Endothelial cell of umbilical vein (primary cell): ENCODE measurements at regions not wholly inside any gene's neighbourhood (a gene's known extent, or its start where the extent isn't known, plus 50 kb on each side); places are given as distances from the start of the nearest gene placed in this dataset.

Experiments used
- BruUV-seq: library from RNA; stranded (reverse); fragments of 400-500 nt; replicated peaks from 2 replicates; lab custom pipeline; 2021; lab: Mats Ljungman, UMichigan
- CTCF ChIA-PET: fragments of 300-600, 350-600 bp; sonication (Branson Sonifier 250); formaldehyde crosslinking; loops from one replicate; lab custom pipeline; 2021; ENCODE audit warnings: antibody characterized with exemption, inconsistent platforms; lab: Charles Lee
- POLR2A ChIA-PET: fragments of 300-600, 350-600 bp; sonication (Branson Sonifier 250); formaldehyde crosslinking; loops from one replicate; lab custom pipeline; 2021; ENCODE audit warnings: antibody characterized with exemption, inconsistent platforms; lab: Charles Lee
- DNase-seq: peaks from one replicate; pipeline ENCODE4 v3.0.0-alpha.2; 2011; ENCODE audit warnings: low read depth, low spot score
- FAIRE-seq: peaks from 2 replicates; lab custom pipeline; 2011; peaks lifted over from hg19 to GRCh38; lab: Jason Lieb, UNC
- H2AFZ ChIP-seq: 2 replicates; pipeline ENCODE4 v1.6.0; 2012; ENCODE audit warnings: low read depth, low read length, control low read depth, inconsistent platforms
- H3K27ac ChIP-seq: 2 replicates; pipeline ENCODE4 v1.5.1; 2011; ENCODE audit warnings: low read depth, mild to moderate bottlenecking, control low read depth, low read length, moderate library complexity; ENCODE audit not compliant: insufficient read depth
- H3K27me3 ChIP-seq, 2 experiments: 2 replicates each; pipeline versions ENCODE4 v1.6.0 to v1.6.1; 2011; ENCODE audit warnings: low read length in 2 of 2, mixed read lengths in 1 of 2; ENCODE audit not compliant: control insufficient read depth in 2 of 2, insufficient read depth in 2 of 2
- H3K36me3 ChIP-seq, 2 experiments: 2 replicates in 1 of 2; 3 replicates in 1 of 2; pipeline ENCODE4 v1.5.1; 2011; ENCODE audit warnings: low read length in 2 of 2, mild to moderate bottlenecking in 1 of 2, moderate library complexity in 1 of 2; ENCODE audit not compliant: control insufficient read depth in 2 of 2, insufficient read depth in 2 of 2; ENCODE audit errors: extremely low read depth in 1 of 2
- H3K4me1 ChIP-seq: 3 replicates; pipeline ENCODE4 v1.5.1; 2011; ENCODE audit warnings: mild to moderate bottlenecking, low read length; ENCODE audit not compliant: control insufficient read depth, insufficient read depth; ENCODE audit errors: extremely low read depth
- H3K4me2 ChIP-seq: 2 replicates; pipeline ENCODE4 v1.6.1; 2011; ENCODE audit warnings: low read length, control low read depth, mixed read lengths; ENCODE audit not compliant: insufficient read depth
- H3K4me3 ChIP-seq, 3 experiments: fragments of 200-600 bp in 1 of 3; sonication (generic), shearing (Covaris generic) in 1 of 3; replicated peaks in 1 of 3; 2 replicates each; pipeline ENCODE4 v1.5.1; 2011 to 2016; ENCODE audit warnings: control low read depth in 3 of 3, low read length in 3 of 3, mild to moderate bottlenecking in 2 of 3, inconsistent platforms in 1 of 3, low read depth in 1 of 3, moderate library complexity in 1 of 3; ENCODE audit not compliant: insufficient read depth in 1 of 3
- H3K79me2 ChIP-seq: 2 replicates; pipeline ENCODE4 v1.6.0; 2012; ENCODE audit warnings: low read length, inconsistent platforms; ENCODE audit not compliant: control insufficient read depth, insufficient read depth
- H3K9ac ChIP-seq: replicated peaks from 2 replicates; pipeline ENCODE3; 2011; ENCODE audit warnings: low read length, control low read depth; ENCODE audit not compliant: insufficient read depth; ENCODE audit errors: extremely low read depth
- H3K9me1 ChIP-seq: replicated peaks from 3 replicates; pipeline ENCODE4 v1.6.0; 2011; ENCODE audit warnings: mild to moderate bottlenecking, low read length; ENCODE audit not compliant: control insufficient read depth, insufficient read depth; ENCODE audit errors: extremely low read depth
- H3K9me3 ChIP-seq: replicated peaks from 2 replicates; pipeline ENCODE4 v1.5.1; 2012; ENCODE audit warnings: low read length, inconsistent platforms; ENCODE audit not compliant: control insufficient read depth, insufficient read depth
- H4K20me1 ChIP-seq: replicated peaks from 2 replicates; pipeline ENCODE3; 2011; ENCODE audit warnings: mild to moderate bottlenecking, low read length; ENCODE audit not compliant: control insufficient read depth, insufficient read depth; ENCODE audit errors: extremely low read depth
- EZH2 ChIP-seq: IDR thresholded peaks from 2 replicates; pipeline ENCODE4 v1.6.1; 2012; ENCODE audit warnings: borderline replicate concordance, low read depth, mild to moderate bottlenecking, moderate library complexity, low read length, inconsistent platforms; ENCODE audit not compliant: severe bottlenecking
- FOS ChIP-seq: IDR thresholded peaks from 2 replicates; pipeline ENCODE4 v1.6.1; 2011; ENCODE audit warnings: mild to moderate bottlenecking, low read length, moderate library complexity, borderline replicate concordance; ENCODE audit not compliant: insufficient read depth
- POLR2AphosphoS5 ChIP-seq: IDR thresholded peaks from 2 replicates; pipeline ENCODE4 v1.6.1; 2012; ENCODE audit warnings: low read depth, mild to moderate bottlenecking, control low read depth, low read length, moderate library complexity; ENCODE audit not compliant: insufficient read depth
- dilution Hi-C: fragments of 300-500 bp; cut with MboI; formaldehyde crosslinking; loops from one replicate; pipeline ENCODE4 v1.15.0; 2019; ENCODE audit warnings: low sequenced_read_pairs; ENCODE audit not compliant: extremely low pct_ligation_motif_present
- intact Hi-C: fragments of 100-400 bp; cut with micrococcal nuclease; formaldehyde crosslinking; loops from one replicate; pipeline ENCODE4 v1.10.0; 2022
- TF ChIP-seq, protein P1 (sequence below): IDR thresholded peaks from 2 replicates; pipeline ENCODE4 v1.6.1; 2011; ENCODE audit not compliant: insufficient read depth, insufficient read length
- TF ChIP-seq, protein P2 (sequence below), 2 donors: IDR thresholded peaks; 1 replicate in 1 of 2; 2 replicates in 1 of 2; pipeline ENCODE4 v1.5.1; 2011; ENCODE audit warnings: low read length in 2 of 2, mild to moderate bottlenecking in 2 of 2, moderate library complexity in 2 of 2, control low read depth in 1 of 2, inconsistent platforms in 1 of 2, low read depth in 1 of 2; ENCODE audit not compliant: insufficient read depth in 1 of 2; ENCODE audit errors: extremely low read depth in 1 of 2

DNA sequence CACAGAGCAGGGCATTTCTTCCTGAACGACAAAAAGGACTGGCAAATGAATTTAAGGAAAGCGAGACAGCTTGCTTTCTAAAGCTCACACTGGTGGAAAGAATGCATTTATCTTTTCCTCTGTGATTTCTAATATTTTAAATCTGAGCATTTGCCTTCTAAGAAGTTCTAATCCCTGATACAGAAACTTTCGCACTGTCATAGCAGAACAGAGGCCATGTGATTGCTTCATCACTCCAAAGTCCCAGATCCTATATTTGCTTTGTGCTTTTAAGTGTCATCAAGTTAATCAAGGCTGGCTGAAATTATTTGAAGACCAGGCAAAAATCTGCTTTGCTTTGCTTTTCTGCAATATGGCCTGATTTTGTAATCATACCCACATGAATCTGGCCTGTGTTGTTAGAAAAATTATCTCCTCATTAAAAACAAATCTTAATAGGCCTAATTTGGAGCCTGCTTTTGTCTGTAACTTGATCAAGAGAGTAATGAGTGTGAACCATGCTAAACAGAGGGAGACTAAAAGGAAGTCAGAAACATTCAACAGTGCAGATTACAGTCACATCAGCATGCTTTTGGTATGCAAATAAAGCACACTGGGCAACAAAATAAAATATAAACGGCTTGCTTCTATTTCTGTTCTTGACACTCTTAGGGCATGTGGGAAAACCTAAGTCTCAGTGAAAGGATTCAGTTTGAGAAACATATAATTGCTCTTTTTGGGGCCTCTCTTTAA is 178.2 kb upstream of the ADAMTS9 start:
- FAIRE-seq = no peak
- TF ChIP-seq, protein P1, sequence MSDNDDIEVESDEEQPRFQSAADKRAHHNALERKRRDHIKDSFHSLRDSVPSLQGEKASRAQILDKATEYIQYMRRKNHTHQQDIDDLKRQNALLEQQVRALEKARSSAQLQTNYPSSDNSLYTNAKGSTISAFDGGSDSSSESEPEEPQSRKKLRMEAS = no peak
- TF ChIP-seq POLR2AphosphoS5 (no peak), EZH2 (no peak), FOS (no peak)
- TF ChIP-seq, protein P2, sequence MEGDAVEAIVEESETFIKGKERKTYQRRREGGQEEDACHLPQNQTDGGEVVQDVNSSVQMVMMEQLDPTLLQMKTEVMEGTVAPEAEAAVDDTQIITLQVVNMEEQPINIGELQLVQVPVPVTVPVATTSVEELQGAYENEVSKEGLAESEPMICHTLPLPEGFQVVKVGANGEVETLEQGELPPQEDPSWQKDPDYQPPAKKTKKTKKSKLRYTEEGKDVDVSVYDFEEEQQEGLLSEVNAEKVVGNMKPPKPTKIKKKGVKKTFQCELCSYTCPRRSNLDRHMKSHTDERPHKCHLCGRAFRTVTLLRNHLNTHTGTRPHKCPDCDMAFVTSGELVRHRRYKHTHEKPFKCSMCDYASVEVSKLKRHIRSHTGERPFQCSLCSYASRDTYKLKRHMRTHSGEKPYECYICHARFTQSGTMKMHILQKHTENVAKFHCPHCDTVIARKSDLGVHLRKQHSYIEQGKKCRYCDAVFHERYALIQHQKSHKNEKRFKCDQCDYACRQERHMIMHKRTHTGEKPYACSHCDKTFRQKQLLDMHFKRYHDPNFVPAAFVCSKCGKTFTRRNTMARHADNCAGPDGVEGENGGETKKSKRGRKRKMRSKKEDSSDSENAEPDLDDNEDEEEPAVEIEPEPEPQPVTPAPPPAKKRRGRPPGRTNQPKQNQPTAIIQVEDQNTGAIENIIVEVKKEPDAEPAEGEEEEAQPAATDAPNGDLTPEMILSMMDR (IDR thresholded peaks at IDR 0.05; ENCODE audit: extremely low read depth in 1 of 2, insufficient read depth in 1 of 2, low read depth in 1 of 2, low read length in 2 of 2) = no peak
- intact Hi-C loops = no loop called here
- H4K20me1 ChIP-seq = no peaks in the 10 kb centered on the region
- H3K9me1 ChIP-seq = no peaks in the 10 kb centered on the region
- no TSS peak for BruUV-seq
- no peak overlapping the region for H3K9ac ChIP-seq
- ChIA-PET CTCF (no interaction called here), POLR2A (no interaction called here)
- H3K27me3 ChIP-seq = no peaks in the 10 kb centered on the region
- no peak overlapping the region for H3K4me2 ChIP-seq
- H3K4me1 ChIP-seq = peaks cover 3% of the 10 kb centered on the region
- DNase-seq = no peak
- no peaks in the 10 kb centered on the region for H3K79me2 ChIP-seq
- no peak overlapping the region for H3K4me3 ChIP-seq
- dilution Hi-C loops = no loop called here
- no peak overlapping the region for H2AFZ ChIP-seq
- H3K9me3 ChIP-seq = no peaks in the 10 kb centered on the region
- no peak overlapping the region for H3K27ac ChIP-seq
- no peaks in the 10 kb centered on the region for H3K36me3 ChIP-seq
